ENCODE measurements at regions not wholly inside any gene's neighbourhood (a gene's known extent, or its start where the extent isn't known, plus 50 kb on each side); places are given as distances from the start of the nearest gene placed in this dataset.
"Not testable (repeated sequence)": the region's sequence is repeated elsewhere in the genome, so short reads cannot be mapped to it uniquely, and the experiment has no call there.

GRCh38 chr2:126145752-126146151 lies 510.2 kb upstream of the GYPC start:
- Histone ChIP-seq H3K4me1 (ENCODE audit: insufficient read depth, low read length) (no peaks in the 10 kb centered on the region), H3K9ac (ENCODE audit: low read depth, low read length) (no peak overlapping the region), H3K27ac (ENCODE audit: low read length) (no peak overlapping the region), H3K9me3 (ENCODE audit: insufficient read depth, low read depth, low read length) (peaks cover 2% of the 10 kb centered on the region; the same call in 1 of the 2 replicates), H3K4me3 (ENCODE audit: low read length) (no peak overlapping the region), H3K27me3 (ENCODE audit: insufficient read depth, low read length) (no peaks in the 10 kb centered on the region), H3K36me3 (ENCODE audit: insufficient read depth, low read depth, low read length) (no peaks in the 10 kb centered on the region)

- H3K36me3 ChIP-seq (ENCODE audit: insufficient read depth, low read depth, low read length): no peaks in the 10 kb centered on the region
- no peaks in the 10 kb centered on the region for H3K9me3 ChIP-seq (ENCODE audit: insufficient read depth, low read depth, low read length)
- no peaks in the 10 kb centered on the region for H3K4me1 ChIP-seq (ENCODE audit: insufficient read depth, low read length)
- H3K27me3 ChIP-seq (ENCODE audit: insufficient read depth, low read length): no peaks in the 10 kb centered on the region
- H3K27ac ChIP-seq (ENCODE audit: low read length): no peak overlapping the region
- no peak overlapping the region for H3K4me3 ChIP-seq (ENCODE audit: low read length)
- H3K9ac ChIP-seq (ENCODE audit: low read depth, low read length): no peak overlapping the region
Measured at GRCh38 chr2:126154256-126154785, 501.6 kb upstream of the GYPC start.

GRCh38 chr2:126160950-126161349 lies 495.0 kb upstream of the GYPC start:
- not testable (repeated sequence) for H3K4me1 ChIP-seq (ENCODE audit: insufficient read depth, low read length); H3K9me3 ChIP-seq (ENCODE audit: insufficient read depth, low read depth, low read length); H3K4me3 ChIP-seq (ENCODE audit: low read length); H3K27ac ChIP-seq (ENCODE audit: low read length); H3K36me3 ChIP-seq (ENCODE audit: insufficient read depth, low read depth, low read length); H3K9ac ChIP-seq (ENCODE audit: low read depth, low read length); H3K27me3 ChIP-seq (ENCODE audit: insufficient read depth, low read length)

GRCh38 chr2:126172631-126173184 lies 483.2 kb upstream of the GYPC start:
- Histone ChIP-seq H3K4me3 (ENCODE audit: low read length) (no peak overlapping the region), H3K4me1 (ENCODE audit: insufficient read depth, low read length) (no peaks in the 10 kb centered on the region), H3K36me3 (ENCODE audit: insufficient read depth, low read depth, low read length) (no peaks in the 10 kb centered on the region), H3K9me3 (ENCODE audit: insufficient read depth, low read depth, low read length) (no peaks in the 10 kb centered on the region), H3K9ac (ENCODE audit: low read depth, low read length) (no peak overlapping the region), H3K27me3 (ENCODE audit: insufficient read depth, low read length) (no peaks in the 10 kb centered on the region), H3K27ac (ENCODE audit: low read length) (no peak overlapping the region)

- Histone ChIP-seq H3K4me3 (ENCODE audit: low read length) (no peak overlapping the region), H3K36me3 (ENCODE audit: insufficient read depth, low read depth, low read length) (no peaks in the 10 kb centered on the region), H3K9me3 (ENCODE audit: insufficient read depth, low read depth, low read length) (no peaks in the 10 kb centered on the region), H3K27me3 (ENCODE audit: insufficient read depth, low read length) (no peaks in the 10 kb centered on the region), H3K4me1 (ENCODE audit: insufficient read depth, low read length) (no peaks in the 10 kb centered on the region), H3K27ac (ENCODE audit: low read length) (no peak overlapping the region), H3K9ac (ENCODE audit: low read depth, low read length) (no peak overlapping the region)
Measured at GRCh38 chr2:126175222-126175621, 480.7 kb upstream of the GYPC start.

- Histone ChIP-seq H3K4me1 (ENCODE audit: insufficient read depth, low read length) (no peaks in the 10 kb centered on the region), H3K4me3 (ENCODE audit: low read length) (no peak overlapping the region), H3K27me3 (ENCODE audit: insufficient read depth, low read length) (no peaks in the 10 kb centered on the region), H3K9me3 (ENCODE audit: insufficient read depth, low read depth, low read length) (no peaks in the 10 kb centered on the region), H3K9ac (ENCODE audit: low read depth, low read length) (no peak overlapping the region), H3K27ac (ENCODE audit: low read length) (no peak overlapping the region), H3K36me3 (ENCODE audit: insufficient read depth, low read depth, low read length) (no peaks in the 10 kb centered on the region)
Measured at GRCh38 chr2:126177479-126177878, 478.5 kb upstream of the GYPC start.

GRCh38 chr2:126187668-126188067 lies 468.3 kb upstream of the GYPC start:
- no peaks in the 10 kb centered on the region for H3K36me3 ChIP-seq (ENCODE audit: insufficient read depth, low read depth, low read length)
- H3K9me3 ChIP-seq (ENCODE audit: insufficient read depth, low read depth, low read length): no peaks in the 10 kb centered on the region
- H3K4me1 ChIP-seq (ENCODE audit: insufficient read depth, low read length): no peaks in the 10 kb centered on the region
- H3K27ac ChIP-seq (ENCODE audit: low read length): no peak overlapping the region
- H3K27me3 ChIP-seq (ENCODE audit: insufficient read depth, low read length): no peaks in the 10 kb centered on the region
- H3K9ac ChIP-seq (ENCODE audit: low read depth, low read length): no peak overlapping the region
- H3K4me3 ChIP-seq (ENCODE audit: low read length): no peak overlapping the region

GRCh38 chr2:126189527-126189926 lies 466.4 kb upstream of the GYPC start:
- no peak overlapping the region for H3K4me3 ChIP-seq (ENCODE audit: low read length)
- H3K9ac ChIP-seq (ENCODE audit: low read depth, low read length): no peak overlapping the region
- H3K27ac ChIP-seq (ENCODE audit: low read length): no peak overlapping the region
- H3K4me1 ChIP-seq (ENCODE audit: insufficient read depth, low read length): no peaks in the 10 kb centered on the region
- H3K27me3 ChIP-seq (ENCODE audit: insufficient read depth, low read length): no peaks in the 10 kb centered on the region
- H3K9me3 ChIP-seq (ENCODE audit: insufficient read depth, low read depth, low read length): no peaks in the 10 kb centered on the region
- no peaks in the 10 kb centered on the region for H3K36me3 ChIP-seq (ENCODE audit: insufficient read depth, low read depth, low read length)

GRCh38 chr2:126200538-126200937 lies 455.4 kb upstream of the GYPC start:
- H3K27ac ChIP-seq (ENCODE audit: low read length): no peak overlapping the region
- H3K9me3 ChIP-seq (ENCODE audit: insufficient read depth, low read depth, low read length): no peaks in the 10 kb centered on the region
- no peaks in the 10 kb centered on the region for H3K27me3 ChIP-seq (ENCODE audit: insufficient read depth, low read length)
- no peak overlapping the region for H3K9ac ChIP-seq (ENCODE audit: low read depth, low read length)
- H3K4me1 ChIP-seq (ENCODE audit: insufficient read depth, low read length): no peaks in the 10 kb centered on the region
- no peaks in the 10 kb centered on the region for H3K36me3 ChIP-seq (ENCODE audit: insufficient read depth, low read depth, low read length)
- no peak overlapping the region for H3K4me3 ChIP-seq (ENCODE audit: low read length)

GRCh38 chr2:126208266-126208665 lies 447.7 kb upstream of the GYPC start:
- Histone ChIP-seq H3K27me3 (ENCODE audit: insufficient read depth, low read length) (no peaks in the 10 kb centered on the region), H3K9me3 (ENCODE audit: insufficient read depth, low read depth, low read length) (no peaks in the 10 kb centered on the region), H3K27ac (ENCODE audit: low read length) (no peak overlapping the region), H3K4me3 (ENCODE audit: low read length) (no peak overlapping the region), H3K36me3 (ENCODE audit: insufficient read depth, low read depth, low read length) (no peaks in the 10 kb centered on the region), H3K4me1 (ENCODE audit: insufficient read depth, low read length) (no peaks in the 10 kb centered on the region), H3K9ac (ENCODE audit: low read depth, low read length) (no peak overlapping the region)

GRCh38 chr2:126212735-126213134 lies 443.2 kb upstream of the GYPC start:
- H3K27ac ChIP-seq (ENCODE audit: low read length): no peak overlapping the region
- H3K27me3 ChIP-seq (ENCODE audit: insufficient read depth, low read length): no peaks in the 10 kb centered on the region
- H3K36me3 ChIP-seq (ENCODE audit: insufficient read depth, low read depth, low read length): no peaks in the 10 kb centered on the region
- H3K4me3 ChIP-seq (ENCODE audit: low read length): no peak overlapping the region
- H3K9ac ChIP-seq (ENCODE audit: low read depth, low read length): no peak overlapping the region
- H3K4me1 ChIP-seq (ENCODE audit: insufficient read depth, low read length): no peaks in the 10 kb centered on the region
- no peaks in the 10 kb centered on the region for H3K9me3 ChIP-seq (ENCODE audit: insufficient read depth, low read depth, low read length)

- Histone ChIP-seq H3K4me1 (ENCODE audit: insufficient read depth, low read length) (no peaks in the 10 kb centered on the region), H3K36me3 (ENCODE audit: insufficient read depth, low read depth, low read length) (no peaks in the 10 kb centered on the region)
Measured at GRCh38 chr2:126219081-126219480, 436.9 kb upstream of the GYPC start.

More at GRCh38 chr2:126219081-126219480, 436.9 kb upstream of the GYPC start:
- H3K4me3 ChIP-seq (ENCODE audit: low read length): no peak overlapping the region
- no peaks in the 10 kb centered on the region for H3K27me3 ChIP-seq (ENCODE audit: insufficient read depth, low read length)
- no peak overlapping the region for H3K9ac ChIP-seq (ENCODE audit: low read depth, low read length)
- H3K27ac ChIP-seq (ENCODE audit: low read length): no peak overlapping the region
- H3K9me3 ChIP-seq (ENCODE audit: insufficient read depth, low read depth, low read length): no peaks in the 10 kb centered on the region

All from iPS-20b (cell line).